HUES6 (cell line): ENCODE measurements at regions not wholly inside any gene's neighbourhood (a gene's known extent, or its start where the extent isn't known, plus 50 kb on each side); places are given as distances from the start of the nearest gene placed in this dataset.
"Not testable (repeated sequence)": the region's sequence is repeated elsewhere in the genome, so short reads cannot be mapped to it uniquely, and the experiment has no call there.

Source experiments
- H3K27ac ChIP-seq: 2 replicates; pipeline ENCODE4 v1.7.0; 2013; ENCODE audit warnings: low read depth, mild to moderate bottlenecking, low read length, inconsistent platforms
- H3K27me3 ChIP-seq: 2 replicates; pipeline ENCODE4 v1.6.1; 2013; ENCODE audit warnings: low read length; ENCODE audit not compliant: control insufficient read depth, insufficient read depth
- H3K36me3 ChIP-seq: 2 replicates; pipeline ENCODE4 v1.6.1; 2013; ENCODE audit warnings: low read length; ENCODE audit not compliant: control insufficient read depth, insufficient read depth
- H3K4me1 ChIP-seq: 2 replicates; pipeline ENCODE4 v1.6.1; 2013; ENCODE audit warnings: low read length; ENCODE audit not compliant: control insufficient read depth, insufficient read depth
- H3K4me3 ChIP-seq: 2 replicates; pipeline ENCODE4 v1.5.1; 2013; ENCODE audit warnings: low read depth, low read length
- H3K9ac ChIP-seq: one replicate; pipeline ENCODE4 v1.6.1; 2013; ENCODE audit warnings: mild to moderate bottlenecking, low read length
- H3K9me3 ChIP-seq: 2 replicates; pipeline ENCODE4 v1.6.1; 2013; ENCODE audit warnings: low read depth, low read length; ENCODE audit not compliant: control insufficient read depth, insufficient read depth

DNA sequence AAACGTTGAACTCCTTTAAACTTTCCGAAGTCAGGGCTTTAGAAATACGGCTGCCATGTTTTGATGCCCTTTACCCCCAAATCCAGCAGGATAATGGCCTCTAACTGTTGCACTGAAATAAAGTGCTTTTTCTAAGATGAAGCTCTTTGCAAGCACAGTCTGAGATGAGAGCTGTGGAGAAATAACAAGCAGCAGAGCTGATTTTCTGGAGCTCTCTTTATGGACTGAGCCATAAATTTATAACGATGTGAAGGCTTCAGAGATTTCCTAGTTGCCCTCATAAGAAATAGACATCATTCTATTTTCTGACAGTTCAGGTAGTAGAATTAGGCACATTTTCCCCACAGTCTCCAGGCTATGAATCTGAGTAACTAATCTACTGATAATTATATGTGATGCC, 567.3 kb downstream of the PDHA2 start:
- Histone ChIP-seq H3K4me1 (no peaks in the 10 kb centered on the region), H3K27ac (no peak overlapping the region), H3K4me3 (no peak overlapping the region), H3K36me3 (no peaks in the 10 kb centered on the region), H3K27me3 (no peaks in the 10 kb centered on the region), H3K9me3 (peaks cover 4% of the 10 kb centered on the region; the same call in 1 of the 2 replicates), H3K9ac (no peak overlapping the region)

GRCh38 chr4:96407738-96408463, 568.0 kb downstream of the PDHA2 start:
- H3K9ac ChIP-seq: no peak overlapping the region
- H3K27ac ChIP-seq: no peak overlapping the region
- no peaks in the 10 kb centered on the region for H3K27me3 ChIP-seq
- H3K9me3 ChIP-seq: peaks cover 4% of the 10 kb centered on the region; the same call in 1 of the 2 replicates
- H3K36me3 ChIP-seq: no peaks in the 10 kb centered on the region
- H3K4me1 ChIP-seq: no peaks in the 10 kb centered on the region
- no peak overlapping the region for H3K4me3 ChIP-seq

DNA sequence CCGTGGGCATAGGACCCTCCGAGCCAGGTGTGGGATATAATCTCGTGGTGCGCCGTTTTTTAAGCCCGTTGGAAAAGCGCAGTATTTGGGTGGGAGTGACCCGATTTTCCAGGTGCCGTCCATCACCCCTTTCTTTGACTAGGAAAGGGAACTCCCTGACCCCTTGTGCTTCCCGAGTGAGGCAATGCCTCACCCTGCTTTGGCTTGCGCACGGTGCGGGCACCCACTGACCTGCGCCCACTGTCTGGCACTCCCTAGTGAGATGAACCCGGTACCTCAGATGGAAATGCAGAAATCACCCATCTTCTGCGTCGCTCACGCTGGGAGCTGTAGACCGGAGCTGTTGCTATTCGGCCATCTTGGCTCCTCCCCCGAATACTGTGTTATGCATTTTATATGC, 575.0 kb downstream of the PDHA2 start:
- not testable (repeated sequence) for H3K4me1 ChIP-seq, H3K36me3 ChIP-seq, H3K27me3 ChIP-seq, H3K9me3 ChIP-seq, H3K4me3 ChIP-seq, H3K9ac ChIP-seq, H3K27ac ChIP-seq

DNA sequence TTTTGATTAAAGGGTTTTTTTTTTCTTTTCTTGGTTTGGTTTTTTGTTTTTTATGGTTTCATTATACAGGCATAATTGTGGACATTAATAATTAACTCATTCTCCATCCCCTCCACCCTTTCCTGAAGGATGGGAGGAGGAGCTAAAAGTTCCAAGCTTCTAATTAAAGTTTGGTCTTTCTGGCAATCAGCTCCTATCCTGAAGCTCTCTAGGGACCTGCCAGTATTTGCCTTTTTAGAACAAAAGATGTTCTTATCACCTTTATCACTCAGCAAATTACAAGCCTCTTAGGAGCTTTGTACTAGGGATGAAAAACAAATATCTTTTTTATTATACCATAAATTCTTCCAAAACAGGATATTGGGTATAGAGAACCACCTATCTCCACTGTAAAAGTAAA, 589.8 kb downstream of the PDHA2 start:
- Histone ChIP-seq H3K4me3 (no peak overlapping the region), H3K9ac (no peak overlapping the region), H3K27me3 (no peaks in the 10 kb centered on the region), H3K27ac (no peak overlapping the region), H3K4me1 (no peaks in the 10 kb centered on the region), H3K36me3 (no peaks in the 10 kb centered on the region), H3K9me3 (no peaks in the 10 kb centered on the region)

- Histone ChIP-seq H3K9me3 (no peaks in the 10 kb centered on the region), H3K27me3 (no peaks in the 10 kb centered on the region), H3K27ac (no peak overlapping the region), H3K36me3 (no peaks in the 10 kb centered on the region), H3K4me1 (no peaks in the 10 kb centered on the region), H3K9ac (no peak overlapping the region), H3K4me3 (no peak overlapping the region)
Observed at GRCh38 chr4:96431094-96431493, 591.2 kb downstream of the PDHA2 start.

GRCh38 chr4:96448315-96448872, 608.5 kb downstream of the PDHA2 start:
- no peaks in the 10 kb centered on the region for H3K36me3 ChIP-seq
- no peak overlapping the region for H3K9ac ChIP-seq
- H3K4me3 ChIP-seq: no peak overlapping the region
- H3K4me1 ChIP-seq: no peaks in the 10 kb centered on the region
- H3K27me3 ChIP-seq: no peaks in the 10 kb centered on the region
- peaks cover 46% of the 10 kb centered on the region for H3K9me3 ChIP-seq
- H3K27ac ChIP-seq: no peak overlapping the region

DNA sequence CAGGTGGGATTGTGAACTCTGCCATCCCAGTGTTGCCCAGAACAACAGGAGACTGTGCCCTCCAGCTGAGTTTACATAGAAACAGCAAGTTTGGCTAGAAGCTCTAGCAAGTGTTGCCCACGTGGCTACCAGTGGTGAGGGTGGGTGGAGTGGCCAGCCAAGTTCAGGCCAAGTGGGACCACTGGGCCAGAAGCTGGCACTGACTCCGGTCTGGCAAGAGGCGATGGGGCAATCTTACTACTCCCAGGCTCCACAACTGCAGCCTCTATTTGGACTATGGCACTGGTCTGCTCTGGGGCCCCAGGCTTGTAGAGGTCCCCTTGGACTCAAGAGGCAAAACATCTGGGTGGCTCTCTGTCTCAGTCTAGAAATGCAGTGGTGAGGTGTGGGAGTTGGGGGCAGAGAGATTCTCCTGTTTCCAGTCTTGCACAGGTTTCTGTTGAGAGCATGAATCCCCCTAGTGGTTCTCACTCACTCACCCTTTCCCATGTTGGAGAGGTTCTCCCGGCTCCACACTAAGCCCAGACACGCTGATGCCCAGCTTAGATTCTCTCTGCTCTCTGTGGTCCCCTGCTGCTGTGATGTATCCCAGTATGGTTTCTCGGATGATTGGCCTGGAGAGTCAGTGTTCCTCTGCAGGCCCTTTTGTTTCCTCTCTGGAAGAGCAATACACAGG, 615.3 kb downstream of the PDHA2 start:
- Histone ChIP-seq H3K36me3 (no peaks in the 10 kb centered on the region), H3K9me3 (peaks cover 12% of the 10 kb centered on the region), H3K9ac (no peak overlapping the region), H3K27me3 (no peaks in the 10 kb centered on the region), H3K4me1 (no peaks in the 10 kb centered on the region), H3K27ac (no peak overlapping the region), H3K4me3 (no peak overlapping the region)

GRCh38 chr4:96458031-96458430, 618.1 kb downstream of the PDHA2 start:
- not testable (repeated sequence) for H3K9me3 ChIP-seq, H3K27me3 ChIP-seq, H3K4me3 ChIP-seq, H3K36me3 ChIP-seq, H3K27ac ChIP-seq, H3K9ac ChIP-seq, H3K4me1 ChIP-seq

- no peak overlapping the region for H3K4me3 ChIP-seq
Observed at GRCh38 chr4:96459105-96459504, 619.2 kb downstream of the PDHA2 start.

DNA sequence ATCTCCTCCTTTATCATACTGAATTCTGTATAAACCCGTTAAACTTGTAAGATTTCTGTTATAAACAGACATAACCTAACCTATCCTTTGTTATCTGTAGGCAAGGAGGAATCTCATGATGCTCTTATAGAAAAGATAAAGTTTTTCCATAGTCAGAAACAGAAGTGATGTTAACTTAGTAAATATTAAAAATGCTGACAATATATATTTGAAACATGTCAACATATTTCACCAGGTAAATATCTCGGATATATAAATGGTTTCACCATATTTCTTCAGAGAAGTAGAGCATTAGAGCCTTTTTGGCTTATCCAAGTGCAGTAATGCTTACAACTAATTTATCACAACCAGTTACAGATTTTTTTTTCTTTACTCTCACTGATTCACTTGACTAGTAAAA, 625.9 kb downstream of the PDHA2 start:
- Histone ChIP-seq H3K4me3 (no peak overlapping the region), H3K27ac (no peak overlapping the region), H3K9ac (no peak overlapping the region), H3K4me1 (no peaks in the 10 kb centered on the region), H3K36me3 (no peaks in the 10 kb centered on the region), H3K27me3 (no peaks in the 10 kb centered on the region), H3K9me3 (peaks cover 23% of the 10 kb centered on the region)

More at GRCh38 chr4:96459105-96459504, 619.2 kb downstream of the PDHA2 start:
- no peak overlapping the region for H3K9ac ChIP-seq
- no peak overlapping the region for H3K27ac ChIP-seq
- no peaks in the 10 kb centered on the region for H3K27me3 ChIP-seq
- no peaks in the 10 kb centered on the region for H3K4me1 ChIP-seq
- H3K36me3 ChIP-seq: no peaks in the 10 kb centered on the region
- no peaks in the 10 kb centered on the region for H3K9me3 ChIP-seq
